ENCODE measurements at regions not wholly inside any gene's neighbourhood (a gene's known extent, or its start where the extent isn't known, plus 50 kb on each side); places are given as distances from the start of the nearest gene placed in this dataset.
"Not testable (repeated sequence)": the region's sequence is repeated elsewhere in the genome, so short reads cannot be mapped to it uniquely, and the experiment has no call there.

GRCh38 chr21:13969853-13970252 is 240.9 kb downstream of the LIPI start:
- TF ChIP-seq CTCF (IDR thresholded peaks at IDR 0.05 in 8 of 11, conservative IDR thresholded peaks at IDR 0.05 in 3 of 11); POLR2A (IDR thresholded peaks at IDR 0.05): not testable (repeated sequence)
